GM19025 (cell line): ENCODE measurements at regions not wholly inside any gene's neighbourhood (a gene's known extent, or its start where the extent isn't known, plus 50 kb on each side); places are given as distances from the start of the nearest gene placed in this dataset.

Source experiments
- ATAC-seq: cut with Tn5 transposase; IDR thresholded peaks from one replicate; pipeline ENCODE4 v1.9.1; 2021; ENCODE audit warnings: mild to moderate bottlenecking, low read depth, moderate library complexity; ENCODE audit not compliant: unreplicated experiment

- ATAC-seq, result no peak
Observed at GRCh38 chr6:2476376-2476775, 231.0 kb upstream of the GMDS start.

GRCh38 chr6:2471472-2471871 is 226.1 kb upstream of the GMDS start:
- ATAC-seq, result no peak

DNA sequence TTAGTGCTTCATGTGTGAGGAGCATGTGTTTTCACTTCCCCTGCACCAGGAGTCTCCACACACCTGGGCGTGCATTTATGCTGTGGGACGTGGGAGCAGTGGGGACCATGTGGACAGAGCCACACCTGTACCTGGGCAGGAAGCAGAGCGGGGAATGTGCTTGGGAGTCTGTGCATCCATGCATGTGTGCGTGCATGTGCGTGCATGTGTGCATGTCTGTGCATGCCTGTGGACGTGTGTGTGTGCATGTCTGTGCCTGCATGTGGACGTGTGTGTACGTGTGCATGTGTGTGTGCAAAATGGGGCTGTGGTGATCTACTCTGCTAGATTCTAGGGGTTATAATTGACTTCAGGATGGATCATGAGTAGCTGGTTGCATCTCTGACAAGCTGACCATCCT is 224.0 kb upstream of the GMDS start:
- ATAC-seq, result no peak

DNA sequence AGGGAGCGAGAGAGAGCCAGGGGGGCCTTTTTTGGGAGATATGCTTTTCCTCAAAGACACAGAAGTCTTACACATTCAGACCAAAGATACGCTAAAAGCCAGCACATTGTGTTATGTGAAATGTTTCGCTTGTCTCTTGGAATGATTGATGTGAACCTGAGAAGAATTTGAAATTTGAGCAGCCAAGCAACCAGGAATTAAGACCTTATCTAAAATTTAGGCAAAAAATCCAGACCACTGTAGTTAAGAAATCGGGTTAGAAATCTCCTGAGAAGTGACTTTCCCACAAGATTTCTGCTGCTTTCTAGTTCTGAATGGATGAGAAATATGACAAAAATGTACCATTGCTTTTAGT is 223.2 kb upstream of the GMDS start:
- no peak for ATAC-seq

DNA sequence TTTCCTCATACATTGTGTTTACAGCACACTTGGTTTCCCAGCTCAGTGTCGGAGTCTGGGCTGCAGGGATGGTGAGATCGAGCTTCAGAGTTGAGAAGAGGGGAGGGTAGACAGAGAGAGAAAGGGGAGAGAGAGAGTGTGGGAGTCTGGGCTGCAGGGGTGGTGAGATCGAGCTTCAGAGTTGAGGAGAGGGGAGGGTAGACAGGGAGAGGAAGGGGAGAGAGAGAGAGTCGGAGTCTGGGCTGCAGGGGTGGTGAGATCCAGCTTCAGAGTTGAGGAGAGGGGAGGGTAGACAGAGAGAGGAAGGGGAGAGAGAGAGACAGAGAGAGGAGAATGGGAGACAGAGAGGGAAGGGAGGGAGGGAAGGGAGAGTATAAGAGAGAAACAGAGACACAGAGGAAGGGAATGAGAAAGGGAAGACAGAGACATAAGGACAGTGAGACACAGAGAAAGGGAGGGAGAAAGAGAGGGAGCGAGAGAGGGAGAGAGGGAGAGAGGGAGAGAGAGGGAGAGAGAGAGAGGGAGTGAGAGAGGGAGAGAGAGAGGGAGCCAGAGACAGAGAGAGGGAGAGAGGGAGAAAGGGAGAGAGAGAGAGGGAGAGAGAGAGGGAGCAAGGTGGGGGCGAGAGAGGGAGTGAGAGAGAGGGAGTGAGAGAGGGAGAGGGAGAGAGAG is 222.7 kb upstream of the GMDS start:
- ATAC-seq, result no peak

DNA sequence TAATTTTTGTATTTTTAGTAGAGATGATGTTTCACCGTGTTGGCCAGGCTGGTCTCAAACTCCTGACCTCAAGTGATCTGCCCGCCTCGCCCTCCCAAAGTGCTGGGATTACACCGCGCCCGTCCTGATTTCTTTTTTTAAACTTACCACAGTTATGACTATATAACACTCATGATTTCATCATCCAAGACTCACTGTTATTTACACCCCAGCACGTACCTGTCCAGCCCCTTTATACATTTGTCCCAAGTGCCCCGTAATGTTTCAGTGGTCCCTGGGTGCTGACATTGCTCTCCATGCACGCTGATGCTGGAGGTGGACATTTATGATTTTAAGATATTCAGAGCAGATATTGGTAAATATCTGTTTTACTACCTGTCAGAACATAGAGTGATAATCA is 219.9 kb upstream of the GMDS start:
- no peak for ATAC-seq

- no peak for ATAC-seq
Observed at GRCh38 chr6:2464641-2465040, 219.2 kb upstream of the GMDS start.

DNA sequence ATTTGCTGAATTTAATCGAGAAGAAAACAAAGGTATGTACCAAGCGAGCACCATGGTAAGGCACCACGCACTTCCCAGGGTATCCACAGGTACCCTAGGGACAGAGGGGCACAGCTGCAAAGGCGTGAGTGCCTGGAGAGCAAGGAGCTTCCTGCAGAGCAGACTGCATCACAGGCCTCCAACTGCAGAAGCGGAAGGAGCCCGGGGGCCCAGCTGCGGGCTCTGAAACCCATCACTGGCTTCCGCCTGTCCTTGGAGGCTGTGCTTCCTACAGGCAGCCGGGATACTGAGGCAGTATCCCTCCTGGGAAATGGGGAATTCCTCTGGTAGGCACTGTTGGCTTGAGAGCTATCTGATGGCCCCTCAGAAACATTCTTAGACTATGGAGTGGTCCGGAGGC is 217.4 kb upstream of the GMDS start:
- ATAC-seq, result no peak

DNA sequence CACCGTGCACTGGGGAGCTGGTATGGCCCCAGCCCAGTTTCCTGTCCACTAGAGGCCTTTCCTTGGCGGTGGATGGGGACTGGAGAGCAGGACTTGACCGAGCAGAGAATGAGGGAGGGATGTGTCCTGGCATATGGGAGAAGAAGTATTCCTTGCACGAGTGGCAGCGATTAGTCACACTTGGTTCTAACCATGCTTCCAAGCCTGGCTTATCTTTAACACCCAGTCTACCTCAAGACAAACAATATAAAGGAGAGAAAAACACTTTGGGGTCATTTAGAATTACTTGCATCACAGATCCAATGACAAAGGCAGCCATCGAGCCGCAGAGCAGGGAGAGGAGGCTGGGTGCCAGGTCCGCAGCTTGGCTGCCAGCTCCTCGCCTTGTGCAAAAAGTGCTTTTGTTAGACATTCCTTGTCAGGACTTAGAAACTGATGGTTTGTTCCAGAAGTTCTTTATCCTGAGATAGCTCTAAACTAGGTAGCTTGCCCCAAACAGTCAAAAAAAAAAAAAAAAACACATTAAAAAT is 214.9 kb upstream of the GMDS start:
- ATAC-seq, result no peak

DNA sequence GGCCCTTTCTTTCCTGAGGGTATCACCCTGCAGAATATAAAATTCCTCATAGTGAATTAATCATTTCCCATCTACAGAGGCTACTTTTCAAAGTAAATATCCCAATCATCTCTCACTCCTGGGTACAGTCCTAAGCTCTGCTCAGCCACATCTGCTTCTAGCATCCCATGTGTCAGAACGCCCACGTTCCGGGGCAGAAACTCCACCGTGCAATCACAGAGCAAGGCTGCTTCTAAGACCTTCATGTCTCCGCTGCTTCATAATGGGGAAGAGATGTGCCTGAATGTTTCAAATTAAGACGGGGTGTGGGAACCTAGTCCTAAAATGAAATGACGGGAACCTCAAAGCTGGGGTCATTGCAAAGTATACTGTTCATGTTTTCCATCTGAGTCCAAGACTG is 208.8 kb upstream of the GMDS start:
- ATAC-seq, result no peak

DNA sequence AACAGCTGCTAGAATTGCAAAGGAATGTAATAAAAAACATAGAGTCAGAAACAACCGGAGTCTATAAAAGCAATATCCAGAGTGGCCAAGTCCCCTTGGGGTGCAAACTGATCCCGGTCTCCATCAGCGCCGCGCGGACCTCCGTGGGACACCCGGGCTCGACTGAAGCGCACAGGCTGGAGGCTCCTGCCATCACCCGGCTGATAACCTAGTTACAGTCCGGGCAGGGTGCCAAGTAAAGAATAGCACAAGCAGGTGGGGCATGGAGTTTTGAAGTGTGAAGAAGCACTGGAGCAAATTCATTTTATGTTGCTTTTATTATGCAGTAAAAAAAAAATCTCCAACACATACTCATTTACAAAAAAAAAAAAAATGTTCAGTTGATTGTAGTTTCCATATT is 205.1 kb upstream of the GMDS start:
- no peak for ATAC-seq

DNA sequence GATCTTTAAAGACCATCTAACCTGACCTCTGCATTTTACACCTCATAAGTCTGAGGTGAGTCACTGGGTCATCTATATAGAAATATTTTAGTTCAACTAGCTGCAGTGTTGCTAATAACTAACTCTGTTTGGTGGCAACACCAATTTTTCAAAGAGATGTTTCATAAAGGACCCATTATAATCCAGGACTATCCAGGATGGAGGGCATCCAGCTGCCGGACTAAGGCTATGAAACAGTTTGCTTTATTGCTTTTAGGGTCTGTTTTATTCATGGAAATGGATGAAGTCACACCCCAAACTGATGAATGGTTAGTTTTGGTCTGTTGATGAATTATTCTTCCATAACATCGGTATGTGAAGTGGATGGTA is 204.2 kb upstream of the GMDS start:
- ATAC-seq, result no peak

DNA sequence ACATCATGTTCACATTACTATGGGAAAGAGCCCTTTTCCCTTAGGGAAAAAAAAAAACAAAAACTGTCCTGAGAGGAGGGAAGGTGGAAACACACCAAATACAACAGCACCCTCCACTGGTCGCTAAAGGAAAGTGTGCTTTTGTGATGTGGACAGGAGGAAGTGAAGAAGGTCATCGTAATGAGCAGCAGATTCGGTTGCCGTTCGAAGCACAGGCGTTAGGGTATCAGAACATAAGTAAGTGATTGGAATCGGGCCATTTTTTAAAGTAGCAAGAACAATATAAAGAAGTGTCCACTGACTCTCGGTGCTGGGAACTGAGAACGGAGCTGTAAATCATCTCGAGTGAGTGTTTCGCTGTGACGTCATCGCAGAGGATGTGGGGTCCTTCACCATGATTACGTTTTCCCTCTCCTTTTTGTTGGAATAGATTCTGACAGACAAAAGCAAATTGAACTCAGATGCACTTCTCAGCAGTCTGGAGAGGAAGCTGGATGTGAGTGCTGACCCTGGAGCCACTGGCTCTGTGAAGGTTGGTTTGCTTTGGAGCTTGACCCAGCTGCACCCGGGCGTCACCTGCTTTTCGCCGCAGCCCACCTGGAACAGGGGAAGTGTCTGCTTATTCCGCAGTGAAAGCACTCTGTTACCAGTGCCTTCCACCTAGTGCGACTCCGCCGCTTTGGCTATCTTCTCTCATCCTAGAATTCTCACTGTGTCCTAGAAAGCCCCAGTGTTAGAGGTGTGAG is 203.6 kb upstream of the GMDS start:
- no peak for ATAC-seq

- no peak for ATAC-seq
Observed at GRCh38 chr6:2447931-2448330, 202.5 kb upstream of the GMDS start.

- no peak for ATAC-seq
Observed at GRCh38 chr6:2447318-2447920, 202.0 kb upstream of the GMDS start.

- no peak for ATAC-seq
Observed at GRCh38 chr6:2441601-2442475, 196.4 kb upstream of the GMDS start.

DNA sequence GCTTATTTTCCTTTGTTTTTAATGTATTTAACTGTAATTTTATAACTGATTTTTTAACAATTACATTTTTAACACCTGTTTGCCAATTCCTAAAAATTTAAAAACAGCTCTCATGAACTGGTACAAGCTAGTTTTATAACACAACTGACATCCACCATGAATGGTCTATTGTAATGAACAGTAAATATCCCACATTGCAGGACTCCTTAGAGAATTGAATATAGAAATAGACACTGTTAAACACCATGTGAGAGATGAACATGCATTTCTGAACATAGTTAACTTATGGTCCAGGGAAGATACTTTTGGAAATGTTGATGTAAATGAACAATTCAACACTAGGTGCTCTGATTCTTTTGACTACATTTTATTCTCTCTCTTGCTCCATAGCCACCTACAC is 195.1 kb upstream of the GMDS start:
- ATAC-seq, result no peak

GRCh38 chr6:2439632-2440031 is 194.2 kb upstream of the GMDS start:
- no peak for ATAC-seq

- no peak for ATAC-seq
Observed at GRCh38 chr6:2439082-2439481, 193.7 kb upstream of the GMDS start.

DNA sequence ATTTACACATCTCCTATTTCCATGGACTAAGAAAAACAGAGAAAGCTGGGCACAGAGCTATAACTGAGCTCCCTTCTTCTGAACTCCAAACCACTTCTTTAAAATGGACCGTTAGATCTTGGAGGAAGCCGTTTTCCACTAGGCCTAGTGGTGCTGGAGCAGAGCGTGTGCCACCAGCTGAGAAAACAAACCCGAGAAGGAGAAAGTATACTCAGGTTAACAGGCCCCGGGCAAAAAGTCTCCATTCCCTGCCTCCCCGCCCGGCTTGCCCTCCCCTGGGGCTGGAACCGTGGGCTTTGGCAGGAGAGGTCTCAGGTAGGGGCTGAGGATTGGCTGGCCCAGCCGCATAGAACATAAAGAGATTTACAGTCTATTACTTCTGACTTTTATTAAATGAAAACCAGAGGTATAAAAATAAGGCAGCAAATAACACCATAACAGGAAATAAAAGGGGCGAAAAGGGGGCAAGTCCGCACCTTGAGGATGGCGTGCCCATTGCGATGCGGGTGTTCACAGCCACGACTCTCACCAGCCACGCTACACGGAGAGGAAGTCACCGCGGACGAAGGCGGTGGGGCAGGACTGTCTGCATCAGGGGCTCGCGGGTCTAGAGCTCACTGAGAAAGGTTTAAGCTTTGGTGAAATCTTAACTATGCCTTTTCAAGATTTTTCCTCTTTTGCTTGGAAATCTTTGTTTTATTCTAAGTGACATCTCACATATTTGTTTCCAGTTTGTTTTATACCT is 191.2 kb upstream of the GMDS start:
- ATAC-seq, result no peak
